Ovary (tissue), 7 donors: ENCODE measurements at regions not wholly inside any gene's neighbourhood (a gene's known extent, or its start where the extent isn't known, plus 50 kb on each side); places are given as distances from the start of the nearest gene placed in this dataset.

Experiments used
- DNase-seq, 5 donors: peaks; one replicate each; pipeline ENCODE4 v3.0.0-alpha.2; 2019 to 2020
- H3K27ac ChIP-seq, 2 donors: fragments of 200-600 bp; one replicate each; pipeline versions ENCODE4 v1.5.1 to v1.8.0; 2019 to 2022
- H3K27me3 ChIP-seq: fragments of 200-600 bp; one replicate; pipeline ENCODE4 v1.8.0; 2022
- H3K36me3 ChIP-seq: fragments of 200-600 bp; sonication (generic); one replicate; pipeline ENCODE4 v1.5.1; 2019
- H3K4me1 ChIP-seq: one replicate; pipeline ENCODE4 v1.8.1; 2013; ENCODE audit warnings: mild to moderate bottlenecking, moderate library complexity; ENCODE audit not compliant: insufficient read depth
- H3K4me3 ChIP-seq: fragments of 200-600 bp; sonication (generic); one replicate; pipeline ENCODE4 v1.5.1; 2017
- H3K9me3 ChIP-seq, 2 donors: fragments of 200-600 bp in 1 of 2; sonication (generic) in 1 of 2; one replicate each; pipeline versions ENCODE4 v1.5.1 to v1.8.1; 2013 to 2019; ENCODE audit warnings: mild to moderate bottlenecking in 1 of 2, moderate library complexity in 1 of 2
- CTCF ChIP-seq, 3 donors: fragments of 450-650 bp in 2 of 3; fragments of 200-600 bp in 1 of 3; IDR thresholded peaks; one replicate each; pipeline versions ENCODE4 v1.5.1 to v1.8.0; 2016 to 2022; ENCODE audit warnings: antibody characterized with exemption in 3 of 3, mild to moderate bottlenecking in 1 of 3
- EP300 ChIP-seq: sonication (generic); formaldehyde crosslinking; IDR thresholded peaks from one replicate; pipeline ENCODE4 v1.6.1; 2017; ENCODE audit warnings: antibody characterized with exemption
- POLR2A ChIP-seq: fragments of 450-650 bp; IDR thresholded peaks from one replicate; pipeline ENCODE4 v1.6.1; 2017; ENCODE audit warnings: antibody characterized with exemption, mild to moderate bottlenecking, moderate library complexity
- WGBS, 3 donors: extraction: QIAGEN DNeasy Blood & Tissue Kit in 1 of 3; methylation state at CpG; one replicate each; pipeline versions ENCODE4 v1.1.5 to v1.1.7; 2013 to 2017; 5-methylcytosine and 5-hydroxymethylcytosine counted together
- intact Hi-C, 4 donors: fragments of 100-400 bp; cut with DNase I; formaldehyde crosslinking; loops; one replicate each; pipeline versions ENCODE4 v1.11.0 to v1.15.1; 2022 to 2023
- donor health status: DM: no; HTN: no; CAD: no; lungs with moderate emphysema.
- donor health status: DM: no; HTN: no; CAD: no.
- donor health status: Bipolar disorder and iron deficiency.
- donor health status: DM: no; HTN: no; CAD: no.
- donor health status: DM: yes; HTN: yes; CAD: no.

- intact Hi-C loops, result no loop called here
- no peak overlapping the region for H3K27ac ChIP-seq
- H3K4me1 ChIP-seq, result no peaks in the 10 kb centered on the region
- no peaks in the 10 kb centered on the region for H3K9me3 ChIP-seq
- no peak overlapping the region for H3K4me3 ChIP-seq
- H3K27me3 ChIP-seq, result no peaks in the 10 kb centered on the region
- TF ChIP-seq POLR2A (no peak), EP300 (no peak), CTCF (IDR thresholded peaks at IDR 0.05) (no peak)
- H3K36me3 ChIP-seq, result no peaks in the 10 kb centered on the region
- WGBS, 3 donors, result 90 to 96% (median 92%) methylated on average over 3 of the region's 3 CpGs
- DNase-seq, result no peak
Measured at GRCh38 chr1:224564454-224565084, 51.5 kb upstream of the CNIH3 start.

GRCh38 chr1:224565186-224565585 lies 50.9 kb upstream of the CNIH3 start:
- no peaks in the 10 kb centered on the region for H3K27me3 ChIP-seq
- no peak for TF ChIP-seq EP300
- TF ChIP-seq CTCF (IDR thresholded peaks at IDR 0.05), result no peak
- no peak for TF ChIP-seq POLR2A
- no peak for DNase-seq
- no peaks in the 10 kb centered on the region for H3K4me1 ChIP-seq
- no peaks in the 10 kb centered on the region for H3K9me3 ChIP-seq
- H3K36me3 ChIP-seq, result no peaks in the 10 kb centered on the region
- WGBS, 3 donors, result 68 to 88% (median 80%) methylated on average over 5 of the region's 5 CpGs
- H3K27ac ChIP-seq, result no peak overlapping the region
- intact Hi-C loops, result no loop called here
- no peak overlapping the region for H3K4me3 ChIP-seq

GRCh38 chr1:224565611-224566406 lies 50.3 kb upstream of the CNIH3 start:
- no peaks in the 10 kb centered on the region for H3K4me1 ChIP-seq
- H3K36me3 ChIP-seq, result no peaks in the 10 kb centered on the region
- no peak overlapping the region for H3K4me3 ChIP-seq
- no peaks in the 10 kb centered on the region for H3K9me3 ChIP-seq
- no peak overlapping the region for H3K27ac ChIP-seq
- 68 to 76% (median 71%) methylated on average over 3 of the region's 3 CpGs for WGBS, 3 donors
- DNase-seq, result no peak
- H3K27me3 ChIP-seq, result no peaks in the 10 kb centered on the region
- TF ChIP-seq POLR2A, result no peak
- intact Hi-C loops, result no loop called here
